GM12873 (cell line): ENCODE measurements at regions not wholly inside any gene's neighbourhood (a gene's known extent, or its start where the extent isn't known, plus 50 kb on each side); places are given as distances from the start of the nearest gene placed in this dataset.

Source experiments
- TF ChIP-seq, protein P1 (sequence below): IDR thresholded peaks from 2 replicates; pipeline ENCODE4 v1.5.1; 2012; ENCODE audit warnings: low read depth, mild to moderate bottlenecking, moderate library complexity, low read length, control low read depth; ENCODE audit not compliant: insufficient read depth; ENCODE audit errors: missing control alignments

DNA sequence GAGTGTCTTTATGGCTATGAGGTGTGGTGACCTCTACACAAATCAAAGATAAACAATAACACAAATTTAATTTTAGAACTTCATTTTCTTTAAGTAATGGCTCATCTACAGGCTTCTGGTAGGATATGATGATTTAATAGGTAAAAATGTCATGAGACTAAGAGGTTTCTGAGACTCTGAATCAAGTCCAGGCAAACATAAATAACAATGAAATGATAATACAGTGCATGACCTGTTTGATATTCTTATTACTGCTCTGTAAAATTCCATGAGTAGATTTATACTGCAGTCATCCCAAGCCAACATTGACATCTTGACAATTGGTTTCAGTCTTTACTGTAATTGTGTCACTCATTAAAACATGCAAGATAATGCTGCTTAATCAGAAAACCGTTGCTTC lies 936.8 kb downstream of the MCTP2 start:
- TF ChIP-seq, protein P1, sequence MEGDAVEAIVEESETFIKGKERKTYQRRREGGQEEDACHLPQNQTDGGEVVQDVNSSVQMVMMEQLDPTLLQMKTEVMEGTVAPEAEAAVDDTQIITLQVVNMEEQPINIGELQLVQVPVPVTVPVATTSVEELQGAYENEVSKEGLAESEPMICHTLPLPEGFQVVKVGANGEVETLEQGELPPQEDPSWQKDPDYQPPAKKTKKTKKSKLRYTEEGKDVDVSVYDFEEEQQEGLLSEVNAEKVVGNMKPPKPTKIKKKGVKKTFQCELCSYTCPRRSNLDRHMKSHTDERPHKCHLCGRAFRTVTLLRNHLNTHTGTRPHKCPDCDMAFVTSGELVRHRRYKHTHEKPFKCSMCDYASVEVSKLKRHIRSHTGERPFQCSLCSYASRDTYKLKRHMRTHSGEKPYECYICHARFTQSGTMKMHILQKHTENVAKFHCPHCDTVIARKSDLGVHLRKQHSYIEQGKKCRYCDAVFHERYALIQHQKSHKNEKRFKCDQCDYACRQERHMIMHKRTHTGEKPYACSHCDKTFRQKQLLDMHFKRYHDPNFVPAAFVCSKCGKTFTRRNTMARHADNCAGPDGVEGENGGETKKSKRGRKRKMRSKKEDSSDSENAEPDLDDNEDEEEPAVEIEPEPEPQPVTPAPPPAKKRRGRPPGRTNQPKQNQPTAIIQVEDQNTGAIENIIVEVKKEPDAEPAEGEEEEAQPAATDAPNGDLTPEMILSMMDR, result no peak

- TF ChIP-seq, protein P1, result no peak
Measured at GRCh38 chr15:95168951-95169431, 937.6 kb downstream of the MCTP2 start.

- TF ChIP-seq, protein P1, result no peak
Measured at GRCh38 chr15:95169541-95170459, 938.4 kb downstream of the MCTP2 start.

DNA sequence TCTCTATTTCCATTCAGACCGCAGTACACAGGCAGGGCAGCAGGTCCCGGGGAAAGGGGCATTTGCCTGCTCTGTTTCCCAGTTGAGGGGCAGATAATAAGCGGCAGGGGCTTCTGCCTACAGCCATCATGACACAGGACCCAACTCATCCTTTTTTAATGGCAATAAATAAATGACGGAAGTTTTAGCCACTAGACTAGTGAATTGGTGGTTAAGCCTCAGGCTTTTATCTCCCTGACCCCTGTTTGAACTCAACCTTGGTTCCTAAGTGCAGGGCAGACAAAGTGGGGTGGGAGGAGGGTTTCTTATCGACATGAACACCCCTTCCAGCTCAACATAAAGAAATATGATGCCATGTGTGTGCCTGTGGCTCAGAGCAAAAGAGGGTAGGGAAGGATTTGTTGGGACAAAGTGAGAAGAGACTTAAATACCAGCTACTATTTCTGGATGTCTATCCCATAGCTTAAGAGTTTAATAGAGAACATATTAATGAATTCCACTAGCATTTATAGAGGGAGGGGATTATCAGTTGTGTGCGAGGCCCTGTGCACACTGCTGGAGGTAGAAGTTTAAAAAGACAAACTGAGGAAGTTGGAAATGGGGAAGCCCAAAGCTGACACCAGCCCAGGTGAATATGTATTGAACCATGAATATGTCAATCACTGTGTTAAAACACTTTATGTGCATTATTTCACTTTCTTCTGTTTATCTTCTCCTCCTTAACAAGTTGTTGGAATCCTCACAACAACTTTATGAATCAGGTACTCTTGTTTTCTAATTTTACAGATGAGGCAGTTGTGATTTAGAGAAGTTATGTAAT lies 939.4 kb downstream of the MCTP2 start:
- TF ChIP-seq, protein P1, result no peak

- TF ChIP-seq, protein P1, result no peak
Measured at GRCh38 chr15:95171564-95171963, 940.2 kb downstream of the MCTP2 start.

DNA sequence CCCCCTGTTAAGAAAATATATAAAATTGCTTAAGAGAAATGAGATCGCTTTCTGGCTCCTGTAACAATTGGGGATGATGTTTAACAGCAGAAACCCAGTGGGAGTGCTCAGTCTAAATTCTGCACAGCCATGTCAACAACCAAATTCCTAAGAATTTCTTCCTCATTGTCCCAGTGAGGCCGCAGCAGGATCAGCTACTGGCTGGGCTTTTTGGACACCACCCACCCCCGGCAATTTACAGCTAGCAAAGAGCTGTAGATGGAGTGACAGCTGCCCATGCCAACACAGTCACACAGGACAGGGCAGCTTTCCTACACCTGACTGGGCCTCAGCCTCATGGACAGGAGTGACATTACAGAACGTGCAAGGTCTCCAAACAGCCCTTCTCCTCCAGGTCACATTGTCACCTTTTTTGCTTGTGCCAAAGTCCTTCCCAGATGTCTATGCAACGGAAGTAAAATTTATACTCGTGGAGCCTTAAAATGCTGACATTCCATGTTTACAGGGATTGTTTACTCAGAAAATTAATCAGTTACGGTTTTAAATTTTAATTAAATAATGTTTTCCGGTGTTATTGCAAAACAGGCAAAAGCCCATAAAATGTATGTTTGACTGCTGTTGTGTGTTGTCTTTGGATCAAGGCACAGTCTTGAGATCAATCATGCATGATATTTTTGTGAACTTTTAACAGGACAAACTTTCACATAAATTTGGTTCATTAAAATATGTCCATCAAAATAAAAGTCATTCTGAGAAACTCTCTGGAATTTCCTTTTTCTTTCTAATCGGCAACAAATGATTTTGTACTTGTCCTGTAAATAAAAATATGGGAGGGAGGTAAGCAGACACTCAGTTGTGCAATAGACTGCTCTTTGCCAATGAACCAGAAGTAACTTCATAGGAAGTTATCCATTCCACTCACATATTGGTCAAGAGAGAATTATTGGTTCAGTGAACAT lies 943.2 kb downstream of the MCTP2 start:
- TF ChIP-seq, protein P1, result no peak
